Brain microvascular endothelial cell (primary cell): ENCODE measurements at regions not wholly inside any gene's neighbourhood (a gene's known extent, or its start where the extent isn't known, plus 50 kb on each side); places are given as distances from the start of the nearest gene placed in this dataset.

Source experiments
- DNase-seq: peaks from one replicate; pipeline ENCODE4 v3.0.0-alpha.2; 2020
- H3K27ac ChIP-seq: fragments of 250-450 bp; sonication (Bioruptor Pico); 2 replicates; pipeline ENCODE4 v1.5.1; 2020; ENCODE audit warnings: mild to moderate bottlenecking, moderate library complexity
- H3K27me3 ChIP-seq: fragments of 250-450 bp; sonication (Bioruptor Pico); replicated peaks from 2 replicates; pipeline ENCODE4 v1.5.1; 2020; ENCODE audit warnings: mild to moderate bottlenecking
- H3K36me3 ChIP-seq: fragments of 250-450 bp; sonication (Bioruptor Pico); replicated peaks from 2 replicates; pipeline ENCODE4 v1.5.1; 2020; ENCODE audit warnings: mild to moderate bottlenecking
- H3K4me3 ChIP-seq: 2 replicates; pipeline ENCODE4 v1.5.1; 2011; ENCODE audit warnings: low read depth, mild to moderate bottlenecking, control low read depth, low read length, moderate library complexity
- in situ Hi-C: cut with HindIII; loops from 2 replicates; pipeline ENCODE4 v1.10.0; 2017; ENCODE audit warnings: low sequenced_read_pairs, low pct_ligation_motif_present
- TF ChIP-seq, protein P1 (sequence below): IDR thresholded peaks from 2 replicates; pipeline ENCODE4 v1.5.1; 2011; ENCODE audit warnings: low read depth, mild to moderate bottlenecking, moderate library complexity, low read length, control low read depth, inconsistent platforms; ENCODE audit errors: missing control alignments

GRCh38 chr5:158276692-158277091 lies 417.7 kb upstream of the CLINT1 start:
- in situ Hi-C loops, result no loop called here
- DNase-seq, result no peak
- no peak overlapping the region for H3K27ac ChIP-seq
- H3K36me3 ChIP-seq, result no peaks in the 10 kb centered on the region
- no peak overlapping the region for H3K4me3 ChIP-seq
- TF ChIP-seq, protein P1, sequence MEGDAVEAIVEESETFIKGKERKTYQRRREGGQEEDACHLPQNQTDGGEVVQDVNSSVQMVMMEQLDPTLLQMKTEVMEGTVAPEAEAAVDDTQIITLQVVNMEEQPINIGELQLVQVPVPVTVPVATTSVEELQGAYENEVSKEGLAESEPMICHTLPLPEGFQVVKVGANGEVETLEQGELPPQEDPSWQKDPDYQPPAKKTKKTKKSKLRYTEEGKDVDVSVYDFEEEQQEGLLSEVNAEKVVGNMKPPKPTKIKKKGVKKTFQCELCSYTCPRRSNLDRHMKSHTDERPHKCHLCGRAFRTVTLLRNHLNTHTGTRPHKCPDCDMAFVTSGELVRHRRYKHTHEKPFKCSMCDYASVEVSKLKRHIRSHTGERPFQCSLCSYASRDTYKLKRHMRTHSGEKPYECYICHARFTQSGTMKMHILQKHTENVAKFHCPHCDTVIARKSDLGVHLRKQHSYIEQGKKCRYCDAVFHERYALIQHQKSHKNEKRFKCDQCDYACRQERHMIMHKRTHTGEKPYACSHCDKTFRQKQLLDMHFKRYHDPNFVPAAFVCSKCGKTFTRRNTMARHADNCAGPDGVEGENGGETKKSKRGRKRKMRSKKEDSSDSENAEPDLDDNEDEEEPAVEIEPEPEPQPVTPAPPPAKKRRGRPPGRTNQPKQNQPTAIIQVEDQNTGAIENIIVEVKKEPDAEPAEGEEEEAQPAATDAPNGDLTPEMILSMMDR, result no peak
- no peaks in the 10 kb centered on the region for H3K27me3 ChIP-seq

DNA sequence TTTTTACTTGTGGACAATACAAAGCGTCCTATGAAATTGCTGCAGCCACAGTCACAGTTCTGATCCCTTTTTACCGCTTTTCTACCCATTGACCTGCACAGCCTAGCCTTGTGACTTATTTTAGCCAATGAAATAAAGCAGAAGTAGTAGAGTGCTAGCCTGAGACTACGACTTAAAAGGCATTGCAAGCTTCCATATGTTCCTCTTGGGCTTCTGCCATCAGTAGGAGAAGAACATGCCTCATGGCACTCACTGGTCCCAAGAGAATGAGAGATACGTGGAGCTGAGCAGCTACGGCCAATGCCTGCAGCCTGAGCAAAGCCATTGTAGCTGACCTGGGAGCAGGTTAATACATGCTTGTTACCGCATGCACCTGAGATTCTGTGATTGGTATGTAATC lies 416.6 kb upstream of the CLINT1 start:
- TF ChIP-seq, protein P1, result no peak
- H3K27ac ChIP-seq, result no peak overlapping the region
- no peak overlapping the region for H3K4me3 ChIP-seq
- DNase-seq, result no peak
- no peaks in the 10 kb centered on the region for H3K36me3 ChIP-seq
- in situ Hi-C loops, result no loop called here
- no peaks in the 10 kb centered on the region for H3K27me3 ChIP-seq

DNA sequence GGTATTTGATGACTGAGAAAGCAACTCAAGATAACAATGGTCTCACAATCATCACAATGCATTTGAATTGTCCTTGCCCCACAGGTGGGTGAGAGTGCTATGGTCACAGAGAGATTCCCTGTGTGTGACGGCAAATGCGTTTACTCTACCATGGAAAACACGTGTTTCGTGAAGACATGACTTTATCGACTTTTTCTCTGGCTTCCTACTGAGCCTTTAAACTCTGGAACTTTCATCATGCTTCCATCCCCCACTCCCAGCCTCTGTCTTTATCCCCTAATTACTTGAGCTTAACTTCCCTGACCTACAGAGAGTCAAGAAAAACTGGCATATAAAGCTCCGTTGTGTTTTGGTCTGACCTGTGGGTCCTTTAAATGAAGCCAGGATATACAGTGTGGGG lies 414.1 kb upstream of the CLINT1 start:
- no peak overlapping the region for H3K4me3 ChIP-seq
- TF ChIP-seq, protein P1, result no peak
- in situ Hi-C loops, result no loop called here

GRCh38 chr5:158272409-158272808 lies 413.5 kb upstream of the CLINT1 start:
- in situ Hi-C loops, result no loop called here

More for the DNA sequence above, 414.1 kb upstream of the CLINT1 start:
- Histone ChIP-seq H3K27me3 (no peaks in the 10 kb centered on the region), H3K27ac (no peak overlapping the region), H3K36me3 (no peaks in the 10 kb centered on the region)
- no peak for DNase-seq

DNA sequence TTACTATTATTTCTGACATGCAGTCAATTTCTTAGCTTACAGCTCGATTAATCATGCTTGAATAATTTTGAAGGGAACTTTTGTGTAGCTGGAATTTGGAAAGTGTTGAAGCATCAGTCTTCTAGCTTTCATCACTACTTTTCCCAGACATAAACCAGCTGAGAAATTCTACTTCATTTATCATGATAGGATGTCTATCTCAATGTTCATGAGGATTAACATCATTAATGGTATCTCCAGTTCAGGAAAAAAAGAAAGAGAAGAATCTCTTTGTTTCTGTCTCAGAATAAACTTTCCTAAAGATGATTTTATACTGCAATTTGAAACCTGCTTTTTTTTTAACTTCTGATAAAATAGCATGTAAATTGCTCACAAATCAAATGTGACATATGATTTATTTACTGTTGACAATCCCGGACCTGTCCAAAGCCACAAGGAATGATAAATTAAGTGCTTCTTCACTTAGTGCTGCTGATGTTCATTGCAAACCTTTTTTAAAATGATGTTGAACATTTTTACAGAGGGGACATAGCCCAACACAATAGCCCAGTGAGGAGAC lies 412.1 kb upstream of the CLINT1 start:
- H3K27me3 ChIP-seq, result no peaks in the 10 kb centered on the region
- in situ Hi-C loops, result no loop called here
- no peak for DNase-seq
- H3K4me3 ChIP-seq, result no peak overlapping the region
- no peak overlapping the region for H3K27ac ChIP-seq
- TF ChIP-seq, protein P1, result no peak
- H3K36me3 ChIP-seq, result no peaks in the 10 kb centered on the region

More at GRCh38 chr5:158272409-158272808, 413.5 kb upstream of the CLINT1 start:
- Histone ChIP-seq H3K4me3 (no peak overlapping the region), H3K36me3 (no peaks in the 10 kb centered on the region), H3K27me3 (no peaks in the 10 kb centered on the region), H3K27ac (no peak overlapping the region)
- no peak for DNase-seq
- TF ChIP-seq, protein P1, result no peak

DNA sequence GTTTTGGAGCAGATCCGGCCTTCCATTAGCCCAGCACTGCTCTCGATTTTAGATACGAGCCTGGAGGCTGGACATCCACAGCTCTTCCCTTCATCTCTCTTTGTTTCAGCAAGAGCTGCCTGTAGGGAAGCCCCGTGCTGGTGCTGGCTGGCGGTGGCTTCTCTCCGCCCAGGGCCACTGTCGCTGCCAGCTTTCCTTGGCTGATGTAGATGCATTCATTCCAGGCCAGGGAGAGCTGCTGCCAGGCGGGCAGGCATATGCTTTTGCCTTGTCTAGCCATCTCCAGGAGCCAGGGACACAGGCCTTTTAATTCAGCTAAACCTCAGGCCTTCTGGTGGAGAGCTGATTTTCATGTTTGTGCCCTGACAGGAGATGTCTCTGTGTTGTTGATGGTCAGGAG lies 409.3 kb upstream of the CLINT1 start:
- TF ChIP-seq, protein P1, result no peak

More for the DNA sequence above, 409.3 kb upstream of the CLINT1 start:
- Histone ChIP-seq H3K27ac (no peak overlapping the region), H3K36me3 (no peaks in the 10 kb centered on the region), H3K4me3 (no peak overlapping the region), H3K27me3 (no peaks in the 10 kb centered on the region)
- DNase-seq, result no peak
- in situ Hi-C loops, result no loop called here
